Activated naive CD8-positive, alpha-beta T cell treated with anti-CD3 and anti-CD28 coated beads for 36 hours (primary cell): ENCODE measurements at regions not wholly inside any gene's neighbourhood (a gene's known extent, or its start where the extent isn't known, plus 50 kb on each side); places are given as distances from the start of the nearest gene placed in this dataset.

Source experiments
- DNase-seq: peaks from one replicate; pipeline ENCODE4 v3.0.0; 2021
- H3K27ac Mint-ChIP-seq: one replicate; pipeline ENCODE4 v1.8.0; 2022; ENCODE audit warnings: mild to moderate bottlenecking, moderate library complexity, mixed read lengths
- H3K27me3 Mint-ChIP-seq: one replicate; pipeline ENCODE4 v1.8.0; 2022; ENCODE audit warnings: mild to moderate bottlenecking, mixed read lengths
- H3K36me3 Mint-ChIP-seq: one replicate; pipeline ENCODE4 v1.8.0; 2021; ENCODE audit warnings: mild to moderate bottlenecking, mixed read lengths
- H3K4me1 Mint-ChIP-seq: one replicate; pipeline ENCODE4 v1.8.0; 2021; ENCODE audit warnings: mixed read lengths
- H3K4me3 Mint-ChIP-seq: one replicate; pipeline ENCODE4 v1.8.0; 2022; ENCODE audit warnings: mild to moderate bottlenecking, moderate library complexity, mixed read lengths
- H3K9me3 Mint-ChIP-seq: one replicate; pipeline ENCODE4 v1.8.0; 2022; ENCODE audit warnings: mixed read lengths

GRCh38 chr4:81751531-81752289 is 280.0 kb upstream of the RASGEF1B start:
- no peak overlapping the region for H3K4me3 Mint-ChIP-seq
- no peak for DNase-seq
- no peaks in the 10 kb centered on the region for H3K27me3 Mint-ChIP-seq
- H3K27ac Mint-ChIP-seq, result no peak overlapping the region
- no peaks in the 10 kb centered on the region for H3K36me3 Mint-ChIP-seq
- H3K9me3 Mint-ChIP-seq, result no peaks in the 10 kb centered on the region
- peaks cover 13% of the 10 kb centered on the region for H3K4me1 Mint-ChIP-seq

- Mint-ChIP-seq H3K27me3 (no peaks in the 10 kb centered on the region), H3K27ac (no peak overlapping the region), H3K4me3 (no peak overlapping the region)
Observed at GRCh38 chr4:81747242-81747930, 275.7 kb upstream of the RASGEF1B start.

GRCh38 chr4:81746773-81747172 is 275.1 kb upstream of the RASGEF1B start:
- H3K27me3 Mint-ChIP-seq, result no peaks in the 10 kb centered on the region
- no peaks in the 10 kb centered on the region for H3K9me3 Mint-ChIP-seq
- H3K36me3 Mint-ChIP-seq, result no peaks in the 10 kb centered on the region
- no peak for DNase-seq
- H3K4me1 Mint-ChIP-seq, result peaks cover 8% of the 10 kb centered on the region
- no peak overlapping the region for H3K27ac Mint-ChIP-seq
- no peak overlapping the region for H3K4me3 Mint-ChIP-seq

More at GRCh38 chr4:81747242-81747930, 275.7 kb upstream of the RASGEF1B start:
- Mint-ChIP-seq H3K36me3 (no peaks in the 10 kb centered on the region), H3K9me3 (no peaks in the 10 kb centered on the region), H3K4me1 (peaks cover 8% of the 10 kb centered on the region)
- no peak for DNase-seq

GRCh38 chr4:81746071-81746470 is 274.4 kb upstream of the RASGEF1B start:
- no peaks in the 10 kb centered on the region for H3K9me3 Mint-ChIP-seq
- no peaks in the 10 kb centered on the region for H3K27me3 Mint-ChIP-seq
- no peak overlapping the region for H3K27ac Mint-ChIP-seq
- DNase-seq, result no peak
- no peak overlapping the region for H3K4me3 Mint-ChIP-seq
- H3K36me3 Mint-ChIP-seq, result no peaks in the 10 kb centered on the region
- H3K4me1 Mint-ChIP-seq, result peaks cover 8% of the 10 kb centered on the region

GRCh38 chr4:81745050-81745449 is 273.3 kb upstream of the RASGEF1B start:
- no peaks in the 10 kb centered on the region for H3K9me3 Mint-ChIP-seq
- no peak overlapping the region for H3K4me3 Mint-ChIP-seq
- DNase-seq, result no peak
- H3K36me3 Mint-ChIP-seq, result no peaks in the 10 kb centered on the region
- H3K4me1 Mint-ChIP-seq, result peaks cover 8% of the 10 kb centered on the region
- H3K27me3 Mint-ChIP-seq, result no peaks in the 10 kb centered on the region
- H3K27ac Mint-ChIP-seq, result no peak overlapping the region

GRCh38 chr4:81743731-81744435 is 272.2 kb upstream of the RASGEF1B start:
- no peaks in the 10 kb centered on the region for H3K36me3 Mint-ChIP-seq
- H3K27ac Mint-ChIP-seq, result no peak overlapping the region
- no peak overlapping the region for H3K4me3 Mint-ChIP-seq
- no peaks in the 10 kb centered on the region for H3K27me3 Mint-ChIP-seq
- no peaks in the 10 kb centered on the region for H3K9me3 Mint-ChIP-seq
- peaks cover 8% of the 10 kb centered on the region for H3K4me1 Mint-ChIP-seq
- no peak for DNase-seq

- Mint-ChIP-seq H3K27me3 (no peaks in the 10 kb centered on the region), H3K36me3 (no peaks in the 10 kb centered on the region), H3K4me3 (no peak overlapping the region), H3K9me3 (no peaks in the 10 kb centered on the region), H3K27ac (no peak overlapping the region), H3K4me1 (peaks cover 5% of the 10 kb centered on the region)
- DNase-seq, result no peak
Observed at GRCh38 chr4:81740487-81740886, 268.8 kb upstream of the RASGEF1B start.

GRCh38 chr4:81738891-81739290 is 267.2 kb upstream of the RASGEF1B start:
- Mint-ChIP-seq H3K27ac (no peak overlapping the region), H3K4me1 (peaks cover 5% of the 10 kb centered on the region), H3K4me3 (no peak overlapping the region), H3K27me3 (no peaks in the 10 kb centered on the region), H3K9me3 (no peaks in the 10 kb centered on the region), H3K36me3 (no peaks in the 10 kb centered on the region)
- DNase-seq, result no peak

- DNase-seq, result no peak
- H3K27ac Mint-ChIP-seq, result no peak overlapping the region
- H3K9me3 Mint-ChIP-seq, result no peaks in the 10 kb centered on the region
- peaks cover 1% of the 10 kb centered on the region for H3K4me1 Mint-ChIP-seq
- H3K36me3 Mint-ChIP-seq, result no peaks in the 10 kb centered on the region
- H3K27me3 Mint-ChIP-seq, result no peaks in the 10 kb centered on the region
- H3K4me3 Mint-ChIP-seq, result no peak overlapping the region
Observed at GRCh38 chr4:81737865-81738559, 266.3 kb upstream of the RASGEF1B start.

GRCh38 chr4:81736324-81736723 is 264.6 kb upstream of the RASGEF1B start:
- H3K27me3 Mint-ChIP-seq, result no peaks in the 10 kb centered on the region
- no peak for DNase-seq
- no peaks in the 10 kb centered on the region for H3K4me1 Mint-ChIP-seq
- no peak overlapping the region for H3K27ac Mint-ChIP-seq
- H3K4me3 Mint-ChIP-seq, result no peak overlapping the region
- H3K9me3 Mint-ChIP-seq, result no peaks in the 10 kb centered on the region
- H3K36me3 Mint-ChIP-seq, result no peaks in the 10 kb centered on the region

- Mint-ChIP-seq H3K27ac (no peak overlapping the region), H3K4me3 (no peak overlapping the region)
Observed at GRCh38 chr4:81732980-81733379, 261.3 kb upstream of the RASGEF1B start.

GRCh38 chr4:81724925-81725329 is 253.2 kb upstream of the RASGEF1B start:
- H3K4me1 Mint-ChIP-seq, result peaks cover 18% of the 10 kb centered on the region
- H3K27ac Mint-ChIP-seq, result peak overlapping the region; percentile 6
- no peaks in the 10 kb centered on the region for H3K27me3 Mint-ChIP-seq
- H3K36me3 Mint-ChIP-seq, result no peaks in the 10 kb centered on the region
- peaks cover 1% of the 10 kb centered on the region for H3K9me3 Mint-ChIP-seq
- no peak overlapping the region for H3K4me3 Mint-ChIP-seq
- DNase-seq, result peak; percentile 68

More at GRCh38 chr4:81732980-81733379, 261.3 kb upstream of the RASGEF1B start:
- DNase-seq, result no peak
- no peaks in the 10 kb centered on the region for H3K27me3 Mint-ChIP-seq
- no peaks in the 10 kb centered on the region for H3K9me3 Mint-ChIP-seq
- H3K36me3 Mint-ChIP-seq, result no peaks in the 10 kb centered on the region
- no peaks in the 10 kb centered on the region for H3K4me1 Mint-ChIP-seq

- H3K9me3 Mint-ChIP-seq, result peaks cover 1% of the 10 kb centered on the region
- H3K4me1 Mint-ChIP-seq, result peaks cover 18% of the 10 kb centered on the region
- no peak overlapping the region for H3K27ac Mint-ChIP-seq
- no peaks in the 10 kb centered on the region for H3K27me3 Mint-ChIP-seq
- H3K36me3 Mint-ChIP-seq, result no peaks in the 10 kb centered on the region
- no peak overlapping the region for H3K4me3 Mint-ChIP-seq
- DNase-seq, result no peak
Observed at GRCh38 chr4:81723927-81724587, 252.3 kb upstream of the RASGEF1B start.

- Mint-ChIP-seq H3K27me3 (no peaks in the 10 kb centered on the region), H3K27ac (no peak overlapping the region), H3K4me3 (no peak overlapping the region), H3K36me3 (no peaks in the 10 kb centered on the region), H3K4me1 (peaks cover 18% of the 10 kb centered on the region), H3K9me3 (peaks cover 1% of the 10 kb centered on the region)
- no peak for DNase-seq
Observed at GRCh38 chr4:81723019-81723884, 251.5 kb upstream of the RASGEF1B start.
